ENCODE measurements at regions not wholly inside any gene's neighbourhood (a gene's known extent, or its start where the extent isn't known, plus 50 kb on each side); places are given as distances from the start of the nearest gene placed in this dataset.
"Not testable (repeated sequence)": the region's sequence is repeated elsewhere in the genome, so short reads cannot be mapped to it uniquely, and the experiment has no call there.

DNA sequence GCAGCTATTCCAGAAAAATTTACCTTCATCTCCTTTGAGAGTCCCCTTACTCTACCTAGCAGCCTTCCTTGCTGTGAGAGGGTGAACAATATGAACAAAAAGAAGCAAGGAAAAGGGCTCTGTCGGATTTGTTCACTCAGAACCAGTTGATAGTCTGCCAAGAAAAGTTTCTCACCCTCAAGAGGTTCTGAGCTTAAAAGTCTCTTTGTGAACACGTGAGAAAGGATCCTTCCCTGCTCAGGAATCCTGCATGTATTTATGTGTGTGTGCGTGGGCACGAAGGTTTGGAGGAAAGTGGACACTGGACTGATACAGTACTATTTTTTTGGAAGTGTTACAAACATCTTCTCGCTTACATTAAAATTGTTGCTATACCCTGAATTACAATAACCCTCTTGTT, 178.6 kb upstream of the JADE1 start:
- TF ChIP-seq, protein P1, sequence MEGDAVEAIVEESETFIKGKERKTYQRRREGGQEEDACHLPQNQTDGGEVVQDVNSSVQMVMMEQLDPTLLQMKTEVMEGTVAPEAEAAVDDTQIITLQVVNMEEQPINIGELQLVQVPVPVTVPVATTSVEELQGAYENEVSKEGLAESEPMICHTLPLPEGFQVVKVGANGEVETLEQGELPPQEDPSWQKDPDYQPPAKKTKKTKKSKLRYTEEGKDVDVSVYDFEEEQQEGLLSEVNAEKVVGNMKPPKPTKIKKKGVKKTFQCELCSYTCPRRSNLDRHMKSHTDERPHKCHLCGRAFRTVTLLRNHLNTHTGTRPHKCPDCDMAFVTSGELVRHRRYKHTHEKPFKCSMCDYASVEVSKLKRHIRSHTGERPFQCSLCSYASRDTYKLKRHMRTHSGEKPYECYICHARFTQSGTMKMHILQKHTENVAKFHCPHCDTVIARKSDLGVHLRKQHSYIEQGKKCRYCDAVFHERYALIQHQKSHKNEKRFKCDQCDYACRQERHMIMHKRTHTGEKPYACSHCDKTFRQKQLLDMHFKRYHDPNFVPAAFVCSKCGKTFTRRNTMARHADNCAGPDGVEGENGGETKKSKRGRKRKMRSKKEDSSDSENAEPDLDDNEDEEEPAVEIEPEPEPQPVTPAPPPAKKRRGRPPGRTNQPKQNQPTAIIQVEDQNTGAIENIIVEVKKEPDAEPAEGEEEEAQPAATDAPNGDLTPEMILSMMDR (conservative IDR thresholded peaks at IDR 0.05) = no peak
- Mint-ChIP-seq H3K4me1 (ENCODE audit: unreplicated experiment) (peaks cover 15% of the 10 kb centered on the region), H3K27me3 (no peaks in the 10 kb centered on the region), H3K4me3 (no peak overlapping the region), H3K36me3 (no peaks in the 10 kb centered on the region), H3K27ac (no peak overlapping the region), H3K9me3 (peaks cover 10% of the 10 kb centered on the region)
- no peak for DNase-seq (ENCODE audit: extremely low spot score, unreplicated experiment)

DNA sequence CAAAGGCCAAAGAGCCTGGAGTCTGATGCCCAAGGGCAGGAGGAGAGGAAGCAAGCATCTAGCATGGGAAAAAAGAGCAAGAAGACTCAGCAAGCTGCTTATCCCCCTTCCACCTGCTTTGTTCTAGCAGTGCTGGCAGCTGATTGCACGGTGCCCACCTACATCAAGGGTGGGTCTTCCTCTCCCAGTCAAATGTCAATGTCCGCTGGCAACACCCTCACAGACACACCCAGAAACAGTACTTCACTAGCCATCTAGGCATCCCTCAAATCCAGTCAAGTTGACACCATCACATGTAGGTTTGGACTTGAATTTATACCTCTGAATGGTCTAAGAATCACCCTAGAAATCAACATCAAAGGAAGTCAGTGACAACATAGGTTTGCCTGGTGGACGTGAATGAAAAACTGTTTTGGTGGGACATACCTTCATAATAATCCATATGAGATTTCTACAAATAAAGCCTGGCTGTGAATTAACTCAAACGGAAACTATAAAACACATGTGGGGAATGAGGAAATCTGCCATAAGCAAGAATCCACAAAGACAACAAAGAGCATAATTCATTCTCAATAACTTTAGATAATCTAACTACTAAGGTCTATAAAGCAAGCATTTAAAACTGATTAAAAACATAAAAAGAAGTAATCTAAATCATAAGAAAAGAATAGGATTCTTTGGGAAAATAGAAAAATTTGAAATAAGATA, 185.8 kb upstream of the JADE1 start:
- DNase-seq (ENCODE audit: extremely low spot score, unreplicated experiment) = no peak
- H3K4me3 Mint-ChIP-seq = no peak overlapping the region
- no peaks in the 10 kb centered on the region for H3K4me1 Mint-ChIP-seq (ENCODE audit: unreplicated experiment)
- TF ChIP-seq, protein P1 (conservative IDR thresholded peaks at IDR 0.05) = no peak
- H3K27ac Mint-ChIP-seq = no peak overlapping the region
- H3K9me3 Mint-ChIP-seq = peaks cover 9% of the 10 kb centered on the region
- H3K27me3 Mint-ChIP-seq = no peaks in the 10 kb centered on the region
- no peaks in the 10 kb centered on the region for H3K36me3 Mint-ChIP-seq

DNA sequence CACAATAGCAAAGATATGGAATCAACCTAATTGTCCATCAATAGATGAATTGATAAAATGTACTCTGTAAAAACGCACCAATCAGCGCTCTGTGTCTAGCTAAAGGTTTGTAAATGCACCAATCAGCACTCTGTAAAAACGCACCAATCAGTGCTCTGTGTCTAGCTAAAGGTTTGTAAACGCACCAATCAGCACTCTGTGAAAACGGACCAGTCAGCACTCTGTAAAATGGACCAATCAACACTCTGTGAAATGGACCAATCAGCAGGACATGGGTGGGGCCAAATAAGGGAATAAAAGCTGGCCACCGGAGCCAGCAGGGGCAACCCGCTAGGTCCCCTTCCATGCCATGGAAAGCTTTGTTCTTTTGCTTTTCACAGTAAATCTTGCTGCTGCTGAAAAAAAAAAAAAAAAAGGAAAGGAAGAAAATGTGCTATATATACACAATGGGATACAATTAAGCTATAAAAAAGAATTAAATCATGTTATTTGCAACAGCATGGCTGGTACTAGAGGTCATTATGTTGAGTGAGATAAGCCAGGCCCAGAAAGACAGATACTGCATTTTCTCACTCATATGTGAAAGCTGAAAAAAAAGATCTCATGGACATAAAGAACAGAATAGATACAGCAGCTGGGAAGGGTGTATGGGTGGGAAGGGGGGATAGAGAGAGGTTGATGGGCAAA, 189.1 kb upstream of the JADE1 start:
- H3K4me3 Mint-ChIP-seq; H3K4me1 Mint-ChIP-seq (ENCODE audit: unreplicated experiment); H3K27ac Mint-ChIP-seq; DNase-seq (ENCODE audit: extremely low spot score, unreplicated experiment); H3K36me3 Mint-ChIP-seq; H3K27me3 Mint-ChIP-seq; H3K9me3 Mint-ChIP-seq: not testable (repeated sequence)

DNA sequence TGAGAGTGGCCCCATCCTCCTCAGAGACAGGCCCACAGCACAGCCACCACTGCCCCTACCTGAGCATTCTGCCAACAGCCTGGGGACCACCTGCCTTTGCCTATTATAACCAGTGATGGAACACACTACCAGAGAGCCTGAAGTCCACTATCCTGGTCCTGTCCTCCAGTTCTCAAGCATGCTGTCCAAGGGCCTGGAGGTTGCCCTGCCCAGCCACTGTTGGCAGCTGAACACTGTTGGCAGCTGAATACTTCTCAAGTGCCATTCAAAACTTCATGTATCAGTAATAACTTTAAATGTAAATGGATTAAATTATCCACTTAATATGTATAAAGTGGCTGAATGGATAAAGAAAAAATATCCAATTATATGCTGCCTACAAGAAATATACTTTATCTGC, 194.3 kb upstream of the JADE1 start:
- H3K4me3 Mint-ChIP-seq = no peak overlapping the region
- DNase-seq (ENCODE audit: extremely low spot score, unreplicated experiment) = no peak

DNA sequence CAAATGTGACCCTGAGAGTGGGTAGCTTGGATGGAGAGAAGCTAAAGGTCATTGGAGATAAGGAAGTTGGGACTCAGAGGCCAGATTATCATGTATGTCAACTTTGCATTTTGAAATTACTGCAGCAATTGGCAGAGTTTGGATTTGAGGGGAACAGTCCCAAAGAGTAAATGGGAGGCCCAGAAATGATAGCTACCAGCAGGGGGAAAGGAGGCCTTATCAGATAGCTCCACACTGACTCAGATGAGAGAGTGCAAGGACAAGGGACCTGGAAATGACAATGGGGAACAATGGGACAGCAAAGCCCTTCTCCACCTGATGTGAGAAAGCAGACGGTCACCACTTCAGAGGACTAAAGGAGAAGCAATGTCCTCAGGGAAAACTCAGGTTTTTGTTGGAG, 201.5 kb upstream of the JADE1 start:
- TF ChIP-seq, protein P1 (conservative IDR thresholded peaks at IDR 0.05) = no peak
- no peaks in the 10 kb centered on the region for H3K4me1 Mint-ChIP-seq (ENCODE audit: unreplicated experiment)

More for the DNA sequence above, 194.3 kb upstream of the JADE1 start:
- TF ChIP-seq, protein P1 (conservative IDR thresholded peaks at IDR 0.05) = no peak
- Mint-ChIP-seq H3K27ac (no peak overlapping the region), H3K9me3 (peaks cover 8% of the 10 kb centered on the region), H3K4me1 (ENCODE audit: unreplicated experiment) (no peaks in the 10 kb centered on the region), H3K36me3 (no peaks in the 10 kb centered on the region), H3K27me3 (no peaks in the 10 kb centered on the region)

DNA sequence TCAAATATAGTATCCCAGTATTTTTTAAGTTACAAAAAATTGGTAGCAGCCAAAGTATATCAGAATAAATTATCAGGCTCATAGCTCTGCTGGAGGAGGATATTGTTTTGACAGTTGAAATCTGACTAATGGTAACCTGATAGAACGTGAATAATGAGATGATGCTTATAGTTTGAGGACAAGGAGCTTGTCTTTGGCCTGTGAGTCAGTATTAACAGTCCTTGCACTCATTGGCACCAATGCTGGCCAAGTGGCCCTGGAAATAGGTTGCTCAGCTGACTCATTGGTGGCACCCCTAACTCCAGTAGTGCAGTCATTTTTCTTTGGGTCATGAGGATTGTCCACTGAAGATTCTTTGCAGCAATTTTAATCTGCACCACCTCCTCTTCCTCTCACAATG, 203.3 kb upstream of the JADE1 start:
- DNase-seq (ENCODE audit: extremely low spot score, unreplicated experiment) = no peak
- Mint-ChIP-seq H3K4me3 (no peak overlapping the region), H3K27ac (no peak overlapping the region), H3K9me3 (no peaks in the 10 kb centered on the region), H3K36me3 (no peaks in the 10 kb centered on the region), H3K27me3 (no peaks in the 10 kb centered on the region), H3K4me1 (ENCODE audit: unreplicated experiment) (peaks cover 10% of the 10 kb centered on the region)
- TF ChIP-seq, protein P1 (conservative IDR thresholded peaks at IDR 0.05) = no peak

More for the DNA sequence above, 201.5 kb upstream of the JADE1 start:
- Mint-ChIP-seq H3K27ac (no peak overlapping the region), H3K36me3 (no peaks in the 10 kb centered on the region), H3K4me3 (no peak overlapping the region), H3K9me3 (no peaks in the 10 kb centered on the region), H3K27me3 (no peaks in the 10 kb centered on the region)
- no peak for DNase-seq (ENCODE audit: extremely low spot score, unreplicated experiment)

Measured in type B pancreatic cell (in vitro differentiated cells).